Panc1 (cell line): ENCODE measurements at regions not wholly inside any gene's neighbourhood (a gene's known extent, or its start where the extent isn't known, plus 50 kb on each side); places are given as distances from the start of the nearest gene placed in this dataset.
"Not testable (repeated sequence)": the region's sequence is repeated elsewhere in the genome, so short reads cannot be mapped to it uniquely, and the experiment has no call there.

Source experiments
- ATAC-seq: fragments of 200-7000 bp; cut with Tn5 transposase; 2 replicates; pipeline ENCODE4 v1.9.1; 2020; ENCODE audit warnings: mild to moderate bottlenecking, moderate library complexity
- BruUV-seq: library from RNA; stranded (reverse); fragments of 400-500 nt; replicated peaks from 2 replicates; lab custom pipeline; 2021; lab: Mats Ljungman, UMichigan
- CTCF ChIA-PET: fragments of 300-600 bp; sonication (Branson Sonifier 250); formaldehyde crosslinking; loops from one replicate; lab custom pipeline; 2022; ENCODE audit warnings: antibody characterized with exemption; lab: Charles Lee
- POLR2A ChIA-PET: fragments of 300-600 bp; sonication (Branson Sonifier 250); formaldehyde crosslinking; loops from one replicate; lab custom pipeline; 2022; ENCODE audit warnings: antibody characterized with exemption; lab: Charles Lee
- DNase-seq: peaks from one replicate; pipeline ENCODE4 v3.0.0-alpha.2; 2010; ENCODE audit warnings: low read depth, low spot score
- H3K27ac ChIP-seq: 2 replicates; pipeline ENCODE4 v1.5.1; 2011; ENCODE audit warnings: mild to moderate bottlenecking, low read length, inconsistent platforms
- H3K27me3 ChIP-seq: fragments of 200-500 bp; sonication (Bioruptor generic); 2 replicates; pipeline ENCODE4 v1.6.0; 2014; ENCODE audit warnings: low read length, inconsistent platforms; ENCODE audit not compliant: control insufficient read depth, insufficient read depth
- H3K36me3 ChIP-seq: fragments of 200-500 bp; sonication (Bioruptor generic); 2 replicates; pipeline ENCODE4 v1.5.1; 2014; ENCODE audit warnings: inconsistent platforms, mild to moderate bottlenecking, low read length, moderate library complexity; ENCODE audit not compliant: control insufficient read depth, insufficient read depth
- H3K4me1 ChIP-seq: 2 replicates; pipeline ENCODE4 v1.5.1; 2011; ENCODE audit warnings: inconsistent platforms, mild to moderate bottlenecking, low read length, moderate library complexity; ENCODE audit not compliant: control insufficient read depth, insufficient read depth
- H3K4me3 ChIP-seq, 2 experiments: 2 replicates each; pipeline ENCODE4 v1.5.1; 2011 to 2012; ENCODE audit warnings: low read depth in 2 of 2, low read length in 2 of 2, mild to moderate bottlenecking in 2 of 2, inconsistent platforms in 1 of 2, moderate library complexity in 1 of 2
- H3K9me3 ChIP-seq: fragments of 200-500 bp; sonication (Bioruptor generic); 2 replicates; pipeline ENCODE4 v1.5.1; 2014; ENCODE audit warnings: low read depth, mild to moderate bottlenecking, inconsistent platforms, low read length, moderate library complexity; ENCODE audit not compliant: control insufficient read depth, insufficient read depth
- POLR2AphosphoS5 ChIP-seq: IDR thresholded peaks from 2 replicates; pipeline ENCODE4 v1.6.1; 2012; ENCODE audit warnings: mild to moderate bottlenecking, low read depth, low read length, moderate library complexity
- SIN3A ChIP-seq: IDR thresholded peaks from 2 replicates; pipeline ENCODE4 v1.6.1; 2012; ENCODE audit warnings: low read depth, mild to moderate bottlenecking, low read length, moderate library complexity, borderline replicate concordance; ENCODE audit not compliant: insufficient read depth
- TCF7L2 ChIP-seq: IDR thresholded peaks from 2 replicates; pipeline ENCODE4 v1.6.1; 2011; ENCODE audit warnings: mild to moderate bottlenecking, low read depth, low read length, inconsistent platforms
- in situ Hi-C: cut with HindIII; loops from 2 replicates; pipeline ENCODE4 v1.10.0; 2016; ENCODE audit warnings: low sequenced_read_pairs, low pct_unique_long_range_greater_than_20kb
- intact Hi-C: fragments of 100-400 bp; cut with micrococcal nuclease; formaldehyde crosslinking; loops from one replicate; pipeline ENCODE4 v1.10.0; 2022; ENCODE audit not compliant: unreplicated experiment
- TF ChIP-seq, protein P1 (sequence below), 2 experiments: IDR thresholded peaks; 2 replicates each; pipeline ENCODE4 v1.6.1; 2011 to 2012; ENCODE audit warnings: low read depth in 2 of 2, control low read depth in 1 of 2, low read length in 1 of 2, mild to moderate bottlenecking in 1 of 2, moderate library complexity in 1 of 2; ENCODE audit not compliant: insufficient read depth in 1 of 2
- TF ChIP-seq, protein P2 (sequence below): fragments of 450-650 bp; IDR thresholded peaks from 2 replicates; pipeline ENCODE4 v1.5.1; 2017; ENCODE audit warnings: mild to moderate bottlenecking

DNA sequence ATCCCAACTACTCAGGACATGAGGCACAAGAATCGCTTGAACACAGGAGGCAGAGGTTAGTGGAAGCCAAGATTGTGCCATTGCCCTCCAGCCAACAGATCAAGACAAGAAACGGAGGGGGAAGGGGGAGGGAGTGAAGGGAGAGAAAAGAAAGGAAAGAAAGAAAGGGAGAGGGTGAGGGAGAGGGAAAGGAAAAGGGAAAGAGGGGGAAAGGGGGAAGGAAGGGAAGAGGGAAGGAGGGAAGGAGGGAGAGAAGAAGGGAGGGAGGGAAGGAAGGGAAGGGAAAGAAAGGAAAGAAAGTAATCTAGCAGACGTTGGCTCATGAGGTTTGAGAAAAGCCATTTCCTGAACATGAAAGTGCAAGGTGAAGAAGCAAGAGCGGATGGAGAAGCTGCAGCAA, 53.1 kb upstream of the SETMAR start:
- no peaks in the 10 kb centered on the region for H3K36me3 ChIP-seq

DNA sequence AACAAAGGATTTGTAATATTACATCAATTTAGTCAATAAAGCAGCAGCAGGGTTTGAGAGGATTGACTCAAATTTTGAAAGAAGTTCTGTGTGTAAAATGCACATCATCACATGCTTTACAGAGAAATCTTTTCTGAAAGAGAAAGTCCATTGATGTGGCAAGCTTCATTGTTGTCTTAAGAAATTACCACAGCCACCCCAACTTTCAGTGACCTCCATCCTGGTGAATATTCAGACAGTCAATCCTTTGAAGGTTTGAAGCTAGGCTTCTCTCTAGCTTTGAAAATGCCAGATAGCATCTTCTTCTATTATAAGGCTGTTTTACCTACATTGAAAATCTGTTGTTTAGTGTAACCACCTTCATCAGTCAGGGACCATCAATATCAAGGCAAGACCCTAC, 51.8 kb upstream of the SETMAR start:
- intact Hi-C loops: no loop called here
- Histone ChIP-seq H3K36me3 (no peaks in the 10 kb centered on the region), H3K4me3 (no peak overlapping the region), H3K4me1 (no peaks in the 10 kb centered on the region), H3K27me3 (no peaks in the 10 kb centered on the region), H3K9me3 (no peaks in the 10 kb centered on the region), H3K27ac (no peak overlapping the region)
- CTCF ChIA-PET: no interaction called here
- in situ Hi-C loops: no loop called here
- no TSS peak for BruUV-seq
- POLR2A ChIA-PET: no interaction called here
- TF ChIP-seq TCF7L2 (no peak), SIN3A (no peak), POLR2AphosphoS5 (no peak)
- TF ChIP-seq, protein P1, sequence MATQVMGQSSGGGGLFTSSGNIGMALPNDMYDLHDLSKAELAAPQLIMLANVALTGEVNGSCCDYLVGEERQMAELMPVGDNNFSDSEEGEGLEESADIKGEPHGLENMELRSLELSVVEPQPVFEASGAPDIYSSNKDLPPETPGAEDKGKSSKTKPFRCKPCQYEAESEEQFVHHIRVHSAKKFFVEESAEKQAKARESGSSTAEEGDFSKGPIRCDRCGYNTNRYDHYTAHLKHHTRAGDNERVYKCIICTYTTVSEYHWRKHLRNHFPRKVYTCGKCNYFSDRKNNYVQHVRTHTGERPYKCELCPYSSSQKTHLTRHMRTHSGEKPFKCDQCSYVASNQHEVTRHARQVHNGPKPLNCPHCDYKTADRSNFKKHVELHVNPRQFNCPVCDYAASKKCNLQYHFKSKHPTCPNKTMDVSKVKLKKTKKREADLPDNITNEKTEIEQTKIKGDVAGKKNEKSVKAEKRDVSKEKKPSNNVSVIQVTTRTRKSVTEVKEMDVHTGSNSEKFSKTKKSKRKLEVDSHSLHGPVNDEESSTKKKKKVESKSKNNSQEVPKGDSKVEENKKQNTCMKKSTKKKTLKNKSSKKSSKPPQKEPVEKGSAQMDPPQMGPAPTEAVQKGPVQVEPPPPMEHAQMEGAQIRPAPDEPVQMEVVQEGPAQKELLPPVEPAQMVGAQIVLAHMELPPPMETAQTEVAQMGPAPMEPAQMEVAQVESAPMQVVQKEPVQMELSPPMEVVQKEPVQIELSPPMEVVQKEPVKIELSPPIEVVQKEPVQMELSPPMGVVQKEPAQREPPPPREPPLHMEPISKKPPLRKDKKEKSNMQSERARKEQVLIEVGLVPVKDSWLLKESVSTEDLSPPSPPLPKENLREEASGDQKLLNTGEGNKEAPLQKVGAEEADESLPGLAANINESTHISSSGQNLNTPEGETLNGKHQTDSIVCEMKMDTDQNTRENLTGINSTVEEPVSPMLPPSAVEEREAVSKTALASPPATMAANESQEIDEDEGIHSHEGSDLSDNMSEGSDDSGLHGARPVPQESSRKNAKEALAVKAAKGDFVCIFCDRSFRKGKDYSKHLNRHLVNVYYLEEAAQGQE (IDR thresholded peaks at IDR 0.05; ENCODE audit: insufficient read depth in 1 of 2, low read depth in 2 of 2, low read length in 1 of 2): no peak
- TF ChIP-seq, protein P2, sequence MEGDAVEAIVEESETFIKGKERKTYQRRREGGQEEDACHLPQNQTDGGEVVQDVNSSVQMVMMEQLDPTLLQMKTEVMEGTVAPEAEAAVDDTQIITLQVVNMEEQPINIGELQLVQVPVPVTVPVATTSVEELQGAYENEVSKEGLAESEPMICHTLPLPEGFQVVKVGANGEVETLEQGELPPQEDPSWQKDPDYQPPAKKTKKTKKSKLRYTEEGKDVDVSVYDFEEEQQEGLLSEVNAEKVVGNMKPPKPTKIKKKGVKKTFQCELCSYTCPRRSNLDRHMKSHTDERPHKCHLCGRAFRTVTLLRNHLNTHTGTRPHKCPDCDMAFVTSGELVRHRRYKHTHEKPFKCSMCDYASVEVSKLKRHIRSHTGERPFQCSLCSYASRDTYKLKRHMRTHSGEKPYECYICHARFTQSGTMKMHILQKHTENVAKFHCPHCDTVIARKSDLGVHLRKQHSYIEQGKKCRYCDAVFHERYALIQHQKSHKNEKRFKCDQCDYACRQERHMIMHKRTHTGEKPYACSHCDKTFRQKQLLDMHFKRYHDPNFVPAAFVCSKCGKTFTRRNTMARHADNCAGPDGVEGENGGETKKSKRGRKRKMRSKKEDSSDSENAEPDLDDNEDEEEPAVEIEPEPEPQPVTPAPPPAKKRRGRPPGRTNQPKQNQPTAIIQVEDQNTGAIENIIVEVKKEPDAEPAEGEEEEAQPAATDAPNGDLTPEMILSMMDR: no peak
- DNase-seq: no peak
- no peak for ATAC-seq

More for the DNA sequence above, 53.1 kb upstream of the SETMAR start:
- H3K4me1 ChIP-seq: no peaks in the 10 kb centered on the region
- no peak for ATAC-seq
- no TSS peak for BruUV-seq
- TF ChIP-seq POLR2AphosphoS5 (no peak), SIN3A (no peak), TCF7L2 (no peak)
- TF ChIP-seq, protein P1 (IDR thresholded peaks at IDR 0.05; ENCODE audit: insufficient read depth in 1 of 2, low read depth in 2 of 2, low read length in 1 of 2): no peak
- TF ChIP-seq, protein P2: no peak
- no peaks in the 10 kb centered on the region for H3K27me3 ChIP-seq
- ChIA-PET POLR2A (no interaction called here), CTCF (no interaction called here)
- intact Hi-C loops: no loop called here
- no peaks in the 10 kb centered on the region for H3K9me3 ChIP-seq
- no peak overlapping the region for H3K4me3 ChIP-seq
- no peak overlapping the region for H3K27ac ChIP-seq
- in situ Hi-C loops: no loop called here
- no peak for DNase-seq

DNA sequence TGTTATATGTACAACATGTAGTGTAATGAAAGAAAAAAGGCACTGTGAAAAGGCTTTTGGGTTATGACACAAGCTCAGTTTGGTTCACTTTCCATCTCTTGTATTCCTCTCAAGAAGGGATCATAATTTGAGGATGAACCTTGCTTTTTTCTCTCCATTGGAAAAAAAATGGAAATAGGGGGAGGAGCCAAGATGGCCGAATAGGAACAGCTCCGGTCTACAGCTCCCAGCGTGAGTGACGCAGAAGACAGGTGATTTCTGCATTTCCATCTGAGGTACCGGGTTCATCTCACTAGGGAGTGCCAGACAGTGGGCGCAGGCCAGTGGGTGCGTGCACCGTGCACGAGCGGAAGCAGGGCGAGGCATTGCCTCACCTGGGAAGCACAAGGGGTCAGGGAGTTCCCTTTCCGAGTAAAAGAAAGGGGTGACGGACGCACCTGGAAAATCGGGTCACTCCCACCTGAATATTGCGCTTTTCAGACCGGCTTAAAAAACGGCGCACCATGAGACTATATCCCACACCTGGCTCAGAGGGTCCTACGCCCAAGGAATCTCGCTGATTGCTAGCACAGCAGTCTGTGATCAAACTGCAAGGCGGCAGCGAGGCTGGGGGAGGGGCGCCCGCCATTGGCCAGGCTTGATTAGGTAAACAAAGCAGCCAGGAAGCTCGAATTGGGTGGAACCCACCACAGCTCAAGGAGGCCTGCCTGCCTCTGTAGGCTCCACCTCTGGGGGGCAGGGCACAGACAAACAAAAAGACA, 49.9 kb upstream of the SETMAR start:
- in situ Hi-C loops, POLR2A ChIA-PET, H3K27me3 ChIP-seq, H3K4me3 ChIP-seq, BruUV-seq, H3K27ac ChIP-seq, H3K9me3 ChIP-seq, DNase-seq, CTCF ChIA-PET, ATAC-seq, H3K4me1 ChIP-seq, H3K36me3 ChIP-seq, intact Hi-C loops: not testable (repeated sequence)
